GM19238 (cell line): ENCODE measurements at regions not wholly inside any gene's neighbourhood (a gene's known extent, or its start where the extent isn't known, plus 50 kb on each side); places are given as distances from the start of the nearest gene placed in this dataset.

Experiments
- DNase-seq: peaks from one replicate; pipeline ENCODE4 v3.0.0; 2011; ENCODE audit warnings: low spot score; ENCODE audit not compliant: insufficient read length

- no peak for DNase-seq
Measured at GRCh38 chrX:39755143-39756032, 342.4 kb downstream of the BCOR start.

- no peak for DNase-seq
Measured at GRCh38 chrX:39756086-39756883, 341.5 kb downstream of the BCOR start.

GRCh38 chrX:39757971-39758370 is 339.8 kb downstream of the BCOR start:
- no peak for DNase-seq

- no peak for DNase-seq
Measured at GRCh38 chrX:39758791-39759525, 338.8 kb downstream of the BCOR start.

GRCh38 chrX:39759526-39760224 is 338.1 kb downstream of the BCOR start:
- no peak for DNase-seq

GRCh38 chrX:39760930-39761329 is 336.8 kb downstream of the BCOR start:
- DNase-seq = no peak

GRCh38 chrX:39762266-39762841 is 335.4 kb downstream of the BCOR start:
- DNase-seq = no peak

GRCh38 chrX:39764441-39764914 is 333.3 kb downstream of the BCOR start:
- DNase-seq = no peak

GRCh38 chrX:39765327-39765726 is 332.4 kb downstream of the BCOR start:
- DNase-seq = no peak

GRCh38 chrX:39766085-39766726 is 331.6 kb downstream of the BCOR start:
- no peak for DNase-seq

- DNase-seq = no peak
Measured at GRCh38 chrX:39766855-39767254, 330.9 kb downstream of the BCOR start.

GRCh38 chrX:39767446-39767845 is 330.3 kb downstream of the BCOR start:
- no peak for DNase-seq

- DNase-seq = no peak
Measured at GRCh38 chrX:39769748-39770147, 328.0 kb downstream of the BCOR start.

GRCh38 chrX:39771089-39771488 is 326.7 kb downstream of the BCOR start:
- no peak for DNase-seq

- DNase-seq = no peak
Measured at GRCh38 chrX:39772057-39772832, 325.5 kb downstream of the BCOR start.

- no peak for DNase-seq
Measured at GRCh38 chrX:39773150-39773549, 324.6 kb downstream of the BCOR start.

- no peak for DNase-seq
Measured at GRCh38 chrX:39773923-39774773, 323.6 kb downstream of the BCOR start.

- DNase-seq = no peak
Measured at GRCh38 chrX:39774774-39775328, 322.9 kb downstream of the BCOR start.
